NCI-H2227 treated with DMSO at 0.1 percent for 48 hours (cell line): ENCODE measurements at regions not wholly inside any gene's neighbourhood (a gene's known extent, or its start where the extent isn't known, plus 50 kb on each side); places are given as distances from the start of the nearest gene placed in this dataset.
A peak's percentile ranks its signal among the peaks of the same experiment; 100 is the strongest.

Experiments used
- DNase-seq: peaks from one replicate; lab custom pipeline; 2025; lab: John Stamatoyannopoulos, UW

DNA sequence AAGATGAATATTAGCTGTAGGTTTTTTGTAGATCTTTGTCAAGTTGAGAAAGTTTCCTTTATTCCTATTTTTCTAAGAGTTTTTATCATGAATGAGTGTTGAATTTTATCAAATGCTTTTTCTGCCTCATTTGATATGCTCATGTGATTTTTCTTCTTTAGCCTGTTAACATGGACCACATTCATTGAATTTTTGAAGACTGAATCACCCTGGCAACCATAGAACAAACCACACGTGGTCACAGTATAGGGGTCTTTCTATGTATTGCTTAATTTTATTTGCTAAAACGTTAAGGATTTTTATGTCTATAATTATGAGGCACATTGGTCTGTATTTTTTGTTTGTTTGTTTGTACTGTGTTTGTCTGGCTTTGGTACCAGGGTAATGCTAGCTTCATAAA, 201.7 kb upstream of the CWC22 start:
- no peak for DNase-seq

DNA sequence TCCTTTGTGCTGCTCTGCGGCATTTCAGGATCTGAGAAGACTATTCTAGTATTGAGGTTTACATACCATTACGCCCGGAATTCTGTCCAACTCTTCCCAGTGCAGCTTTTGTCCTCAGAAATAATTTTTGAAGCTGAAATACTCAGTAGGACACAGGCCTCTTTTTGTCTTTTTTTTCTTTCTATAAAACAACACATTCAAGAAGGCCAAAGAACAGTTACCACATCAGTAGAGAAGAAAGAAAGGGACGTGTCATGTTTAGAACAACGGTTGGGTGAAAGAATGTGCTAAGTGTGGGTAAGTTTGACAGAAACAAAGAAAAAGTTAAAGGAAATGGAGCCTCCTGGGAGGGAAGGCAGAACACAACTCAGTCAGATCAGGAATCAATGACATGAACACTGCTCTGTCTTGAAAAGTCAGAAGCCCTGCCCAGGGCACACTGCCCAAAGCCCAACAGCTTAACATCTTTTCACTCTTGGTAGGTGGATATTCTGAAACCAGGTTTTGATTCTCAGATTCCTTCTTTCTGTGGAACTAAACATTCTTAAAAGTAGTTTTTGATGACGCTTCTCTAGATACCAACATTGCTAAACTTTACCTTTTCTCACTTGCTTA, 198.6 kb upstream of the CWC22 start:
- DNase-seq, result no peak

DNA sequence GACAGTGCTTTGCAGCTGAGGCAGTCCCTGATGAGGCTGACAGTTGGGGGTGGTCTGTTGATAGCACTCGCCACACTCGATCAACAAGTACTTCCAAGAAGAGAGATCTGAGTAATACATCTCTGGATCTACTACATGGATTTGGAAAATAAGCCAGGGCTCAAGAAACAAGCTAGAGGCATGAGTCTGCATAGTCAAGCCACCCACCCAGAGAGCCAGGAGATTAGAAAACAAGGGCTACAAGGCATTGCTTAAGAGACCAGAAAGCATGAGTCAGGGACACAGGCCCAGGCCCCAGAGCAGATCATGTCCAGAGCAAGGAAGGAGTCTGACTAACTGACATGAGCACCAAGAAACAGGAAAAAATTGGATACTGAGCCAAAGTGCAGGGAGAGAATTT, 196.9 kb upstream of the CWC22 start:
- no peak for DNase-seq

DNA sequence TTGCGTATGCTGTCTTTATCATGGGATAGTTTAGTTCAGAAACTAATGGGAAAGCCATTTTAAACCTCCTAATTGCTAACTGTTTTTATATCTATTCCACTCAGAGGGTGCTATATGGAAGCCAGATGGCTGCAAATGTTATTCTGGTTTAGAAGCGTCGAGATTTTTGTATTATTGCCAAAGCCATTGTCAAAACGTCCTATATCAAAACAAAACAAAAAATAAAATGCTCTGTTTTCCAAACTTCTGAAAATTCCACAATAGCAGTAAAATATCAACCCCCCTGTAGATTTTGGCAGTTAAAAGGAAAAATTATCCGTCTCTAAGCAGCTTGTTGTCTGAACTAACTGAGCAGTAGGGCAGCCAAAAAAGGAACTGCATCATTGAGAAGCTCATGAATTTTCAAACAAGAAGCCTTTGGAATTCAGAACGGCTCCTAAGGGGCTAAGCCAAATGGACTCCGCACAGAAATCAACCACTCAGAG, 195.4 kb upstream of the CWC22 start:
- no peak for DNase-seq

DNA sequence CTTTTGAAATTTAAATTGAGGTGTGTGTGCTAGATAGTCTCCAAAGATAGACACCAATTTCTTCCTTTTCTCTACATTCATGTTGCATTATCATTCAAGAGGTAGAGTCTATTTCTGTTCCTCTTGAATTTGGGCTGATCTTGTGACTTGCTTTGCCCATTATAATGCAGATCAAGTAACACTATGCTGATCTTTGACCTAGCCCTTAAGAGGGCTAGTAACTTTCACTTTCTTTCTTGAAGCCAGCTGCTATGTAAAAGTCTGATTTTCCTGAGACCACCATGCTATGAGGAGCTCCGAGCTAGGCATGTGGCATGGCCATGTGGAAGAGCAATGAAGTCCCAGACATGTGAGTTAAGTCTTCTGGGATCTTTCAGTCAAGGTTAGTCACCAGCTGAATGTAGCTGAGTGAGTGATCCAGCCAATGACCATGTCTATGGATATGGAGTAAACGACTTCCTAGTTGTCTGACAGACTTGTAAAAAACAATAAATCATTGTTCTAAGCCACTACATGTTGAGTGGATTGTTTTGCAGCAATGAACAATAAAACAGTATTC, 189.4 kb upstream of the CWC22 start:
- DNase-seq, result no peak

DNA sequence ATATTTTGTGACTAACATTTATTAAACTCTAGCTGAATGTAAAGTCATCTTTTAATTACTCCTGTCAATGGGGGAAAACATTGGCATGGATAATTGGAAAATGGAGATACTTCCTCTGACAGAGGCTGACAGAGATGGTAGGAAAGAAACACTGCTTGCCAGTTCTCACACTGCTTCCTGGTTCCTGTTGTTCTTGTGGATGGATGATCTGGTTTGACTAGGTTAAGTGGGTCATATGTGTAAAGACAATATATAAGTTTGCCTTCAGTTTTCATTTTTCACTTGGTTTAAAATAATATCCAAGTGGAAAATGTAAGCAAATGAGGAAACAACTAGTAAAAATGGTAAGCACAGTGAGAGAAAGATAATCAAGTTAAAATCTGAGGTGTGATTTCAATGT, 188.8 kb upstream of the CWC22 start:
- DNase-seq, result no peak

DNA sequence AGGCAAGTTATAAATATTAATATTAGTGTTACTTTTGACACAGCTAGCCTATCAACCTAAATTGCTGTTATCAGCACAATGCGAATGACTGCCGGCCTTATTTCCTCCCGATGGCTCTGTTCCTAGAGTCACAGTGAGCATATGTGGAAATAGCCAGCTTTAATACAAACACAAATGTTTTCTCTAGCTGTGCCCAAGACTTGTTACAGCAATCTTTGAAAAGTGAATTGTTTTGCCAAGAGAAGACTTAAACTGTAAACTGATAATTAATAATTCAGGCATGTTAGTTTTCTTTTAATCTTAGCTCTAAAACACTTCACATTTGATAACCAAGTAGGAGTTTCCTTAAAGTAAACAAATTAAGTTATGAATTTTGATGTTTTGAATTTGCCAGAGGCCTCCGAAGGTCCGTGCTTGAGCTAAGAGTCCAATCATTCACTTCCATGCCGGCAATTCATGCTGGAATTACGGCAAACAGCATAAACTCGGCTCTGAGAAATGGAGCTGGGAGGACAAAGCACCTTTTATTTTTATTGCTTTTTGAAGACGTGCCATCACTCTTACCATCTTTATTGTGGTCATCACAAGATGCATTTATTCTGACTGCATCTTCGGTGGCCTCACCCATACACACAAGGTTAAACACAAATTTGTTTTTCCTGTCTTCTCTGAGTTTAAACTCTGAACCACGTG, 184.5 kb upstream of the CWC22 start:
- DNase-seq, result peak; percentile 14

DNA sequence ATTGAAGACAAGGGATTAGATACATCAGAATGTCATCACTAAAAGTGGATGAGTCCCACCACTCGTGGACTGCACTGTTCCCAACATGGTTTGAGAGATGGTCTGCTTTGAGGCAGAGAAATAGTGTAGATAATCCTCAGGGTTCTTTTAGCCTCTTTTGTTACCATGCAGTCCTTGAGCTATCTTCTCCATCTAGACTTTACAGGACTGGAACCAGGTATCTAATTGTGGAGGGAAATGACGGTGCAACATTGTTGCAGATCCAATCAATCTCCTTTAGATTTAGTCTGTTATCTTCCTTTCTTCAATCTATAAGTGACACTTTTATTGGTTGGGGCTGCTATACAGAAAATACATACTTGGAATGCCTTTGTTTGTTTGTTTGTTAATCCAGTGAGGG, 183.8 kb upstream of the CWC22 start:
- DNase-seq, result no peak

DNA sequence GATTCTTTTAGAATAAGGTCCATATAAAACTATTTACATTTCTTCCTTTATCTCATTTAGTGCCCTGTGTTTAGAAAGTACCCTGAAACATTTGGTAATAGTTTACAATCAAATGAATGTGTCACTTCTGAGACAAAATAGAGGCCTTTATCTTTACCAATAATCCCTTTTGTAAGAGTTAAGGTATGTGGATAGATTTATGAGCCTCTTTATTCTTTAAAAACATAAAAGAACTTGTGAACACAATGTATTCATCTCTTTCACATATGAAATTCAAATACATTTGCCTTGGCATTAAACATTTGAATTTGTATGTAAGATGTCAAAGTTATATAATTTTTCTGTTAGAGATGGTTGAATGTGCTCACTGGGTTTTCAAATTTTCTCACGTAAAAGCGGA, 180.5 kb upstream of the CWC22 start:
- no peak for DNase-seq

DNA sequence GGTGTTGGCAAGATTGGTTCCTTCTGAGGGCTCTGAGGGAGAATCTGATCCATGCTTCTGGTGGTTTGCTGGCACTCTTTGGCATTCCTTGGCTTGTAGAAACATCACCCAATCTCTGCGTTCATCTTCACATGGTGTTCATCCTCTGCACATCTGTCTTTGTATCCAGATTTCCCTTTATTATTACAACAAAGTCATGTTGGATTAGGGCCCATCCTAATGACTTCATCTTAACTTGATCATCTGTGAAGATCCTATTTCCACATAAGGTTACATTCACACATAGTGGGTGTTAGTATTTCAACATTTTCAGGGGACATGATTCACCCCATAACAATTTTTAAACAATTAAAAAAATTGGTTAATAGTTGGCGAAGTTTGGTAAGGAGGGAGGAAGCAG, 177.4 kb upstream of the CWC22 start:
- no peak for DNase-seq

DNA sequence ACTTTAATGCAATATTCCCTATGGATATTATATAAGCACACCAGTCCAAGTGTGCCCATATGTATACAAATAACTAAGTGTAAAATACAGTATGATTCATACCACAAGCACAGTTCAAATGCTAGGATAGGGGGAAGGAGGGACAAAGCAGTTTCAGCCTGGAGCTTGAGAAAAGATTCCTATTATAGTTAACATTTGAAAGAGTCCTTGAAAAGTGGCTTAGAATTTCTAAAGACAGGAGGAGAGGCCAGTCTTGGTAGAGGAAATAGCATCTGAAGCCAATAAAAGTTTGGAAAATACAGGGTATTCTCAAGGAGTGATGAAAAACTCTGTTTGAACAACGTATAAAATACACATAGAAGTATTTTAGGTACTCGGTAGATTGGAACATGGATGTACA, 173.4 kb upstream of the CWC22 start:
- DNase-seq, result no peak

DNA sequence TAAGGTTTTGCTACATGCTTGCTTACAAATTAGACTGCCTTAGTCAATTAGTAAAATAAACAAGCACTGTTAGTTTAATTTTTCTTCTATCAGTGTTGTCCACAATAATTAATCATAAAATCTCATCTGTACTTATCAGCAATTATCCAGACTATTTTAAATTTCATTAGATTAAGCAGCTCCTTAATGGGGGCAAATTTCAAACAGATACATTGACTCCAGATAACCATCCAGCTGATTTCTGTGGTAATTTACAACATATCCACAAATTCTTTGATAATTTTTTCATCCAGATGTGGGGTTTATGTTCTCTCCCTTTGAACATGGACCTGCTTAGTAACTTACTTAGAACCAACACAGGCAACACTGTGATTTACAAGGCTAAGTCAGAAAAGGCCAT, 170.4 kb upstream of the CWC22 start:
- no peak for DNase-seq

DNA sequence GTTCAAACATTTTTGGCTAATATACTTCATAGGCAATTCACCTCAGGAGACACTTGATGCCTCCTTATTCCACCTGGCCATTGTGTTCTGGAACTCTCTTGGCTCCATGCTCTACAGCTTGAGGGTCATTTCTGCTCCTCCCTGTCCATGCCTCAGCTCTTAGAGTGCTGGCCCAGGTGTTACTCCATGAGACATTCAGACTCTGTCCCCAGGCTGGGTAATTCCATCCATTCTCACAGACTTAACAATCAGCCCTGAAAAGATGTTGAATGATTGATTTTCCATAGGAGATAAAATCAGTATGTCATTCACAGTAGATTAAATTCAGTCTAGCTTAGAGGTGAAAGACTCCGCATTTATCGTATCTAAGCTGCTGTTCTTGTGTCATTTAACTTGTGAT, 168.6 kb upstream of the CWC22 start:
- no peak for DNase-seq

DNA sequence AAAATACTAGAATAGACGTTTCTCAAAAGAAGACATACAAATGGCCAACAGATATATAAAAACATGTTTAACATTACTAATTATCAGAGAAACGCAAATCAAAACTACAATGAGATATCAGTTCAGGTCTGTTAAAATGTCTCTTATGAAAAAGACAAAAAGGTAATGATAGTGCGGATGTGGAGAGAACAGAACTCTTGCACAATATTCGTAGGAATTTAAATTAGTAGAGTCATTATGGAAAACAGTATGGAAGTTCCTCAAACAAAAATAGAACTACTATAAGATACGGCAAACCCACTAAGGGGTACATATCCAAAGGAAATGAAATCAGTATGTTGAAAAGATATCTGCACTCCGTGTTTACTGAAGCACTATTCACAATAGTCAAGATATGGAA, 167.5 kb upstream of the CWC22 start:
- DNase-seq, result no peak

DNA sequence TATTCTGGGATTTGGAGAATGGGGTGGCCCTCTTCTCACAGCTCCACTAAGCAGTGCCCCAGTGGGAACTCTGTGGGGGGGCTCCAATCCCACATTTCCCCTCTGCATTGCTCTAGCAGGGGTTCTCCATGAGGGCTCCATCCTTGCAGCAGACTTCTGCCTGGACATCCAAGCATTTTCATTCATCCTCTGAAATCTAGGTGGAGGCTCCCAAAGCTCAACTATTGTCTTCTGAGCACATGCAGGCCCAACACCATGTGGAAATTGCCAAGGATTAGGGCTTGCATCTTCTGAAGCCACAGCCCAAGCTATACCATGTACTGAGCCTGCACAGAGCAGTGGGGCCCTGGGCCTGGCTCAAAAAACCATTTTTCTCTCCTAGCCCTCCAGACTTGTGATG, 162.4 kb upstream of the CWC22 start:
- DNase-seq, result no peak

DNA sequence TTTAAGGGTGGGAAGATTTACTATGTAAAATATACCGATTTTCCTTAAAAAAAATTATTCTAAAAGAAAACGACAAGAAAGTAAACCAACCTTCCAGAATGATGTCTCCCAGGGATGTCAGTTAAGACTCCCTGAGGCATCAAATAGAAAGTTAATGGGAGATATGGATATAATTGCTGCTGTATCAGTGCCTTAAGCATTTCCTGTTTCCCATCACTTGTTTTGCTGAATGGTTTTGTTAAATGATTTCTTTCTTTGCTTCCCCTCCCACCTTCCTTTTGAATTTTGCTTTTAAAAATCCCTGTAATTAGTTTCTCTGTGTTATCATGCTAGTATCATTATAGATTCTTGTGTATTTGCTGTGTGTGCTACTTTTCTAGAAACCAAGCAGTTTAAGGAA, 154.3 kb upstream of the CWC22 start:
- DNase-seq, result no peak

DNA sequence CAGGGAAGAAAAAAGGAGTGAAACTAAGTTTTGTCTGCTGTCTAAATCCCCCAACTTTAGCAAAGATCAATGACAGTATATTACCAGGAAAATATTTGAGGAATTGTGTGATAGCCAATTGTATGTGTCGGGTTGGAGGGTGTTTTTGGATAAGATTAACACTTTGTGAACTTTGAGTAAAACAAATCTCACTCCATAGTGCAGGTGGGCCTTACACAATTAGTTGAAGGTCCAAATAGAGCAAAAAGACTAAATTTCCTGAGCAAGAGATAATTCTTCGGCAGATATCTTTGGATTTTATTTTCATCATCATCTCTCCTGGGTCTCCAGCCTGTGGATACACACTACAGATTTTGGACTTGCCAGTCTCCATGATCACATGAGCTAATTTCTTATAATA, 152.8 kb upstream of the CWC22 start:
- no peak for DNase-seq

DNA sequence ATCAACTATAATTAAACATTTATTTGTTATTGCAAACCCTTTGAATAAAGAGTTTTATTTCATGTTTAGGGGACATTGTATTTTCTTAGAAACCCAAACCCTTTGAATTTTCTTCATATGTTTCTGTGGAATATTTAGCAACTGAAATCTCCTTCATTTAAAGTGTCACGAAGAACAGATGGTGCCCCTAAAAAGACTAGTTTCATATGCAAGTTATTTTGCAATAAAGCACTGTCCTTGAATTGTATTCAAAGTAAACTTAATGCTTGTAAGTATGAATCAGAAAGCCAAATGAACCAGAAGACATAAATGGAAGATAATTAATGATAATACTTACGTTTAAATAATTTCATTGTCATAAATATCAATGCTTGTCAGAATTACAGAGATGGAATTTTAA, 151.9 kb upstream of the CWC22 start:
- no peak for DNase-seq

DNA sequence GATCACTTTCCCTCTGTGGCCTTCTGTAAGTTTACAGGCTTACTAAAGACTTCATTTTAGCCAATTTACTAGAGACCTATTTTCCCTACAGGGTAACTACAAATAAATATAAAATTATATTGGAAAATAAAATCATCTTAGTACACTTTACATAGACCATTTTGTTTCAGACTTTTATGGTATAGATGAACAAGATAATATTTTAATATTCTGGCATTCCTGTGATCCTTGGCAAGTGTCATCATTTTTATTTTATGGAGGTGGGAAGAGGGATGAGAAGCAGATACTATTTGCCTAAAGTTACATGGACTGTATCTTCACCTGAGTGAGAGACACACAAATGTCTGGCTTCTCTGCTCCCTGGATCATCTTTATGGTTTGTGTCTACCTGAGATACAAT, 149.6 kb upstream of the CWC22 start:
- no peak for DNase-seq

DNA sequence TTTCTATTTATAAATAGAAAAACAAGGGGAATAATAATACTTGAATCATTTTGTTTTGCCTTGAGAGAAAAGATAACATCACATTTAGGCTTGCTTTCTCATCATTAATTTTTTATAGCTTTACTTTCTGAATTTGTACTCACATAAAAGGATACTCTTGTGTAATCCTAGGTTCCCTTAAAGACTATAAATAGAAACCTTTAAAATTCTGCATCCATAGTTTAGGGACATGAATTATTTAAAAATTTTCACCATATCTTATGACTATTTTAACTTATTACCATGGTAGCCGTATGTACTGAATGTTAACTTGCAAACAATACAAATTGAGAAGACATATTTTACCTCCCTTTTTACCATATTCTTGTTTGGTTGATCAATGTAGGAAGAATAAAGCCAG, 143.5 kb upstream of the CWC22 start:
- no peak for DNase-seq

DNA sequence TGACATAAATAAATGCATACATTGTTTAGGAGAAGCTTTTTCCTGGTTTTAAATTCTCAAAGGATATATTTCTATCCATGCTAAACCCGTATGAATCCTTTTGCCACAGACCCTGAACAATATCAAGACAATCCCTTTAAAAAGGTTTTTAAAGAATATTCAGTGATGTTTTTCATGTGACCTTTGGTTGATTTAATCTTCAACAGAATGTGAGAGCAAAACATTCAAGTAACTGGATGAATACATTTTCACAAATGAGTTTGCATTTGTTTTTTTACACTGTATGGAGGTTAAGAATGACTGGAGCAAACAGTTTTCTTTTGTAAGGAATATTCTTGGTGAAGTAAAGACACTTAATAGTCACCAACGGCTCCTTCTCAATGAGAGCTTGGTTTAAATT, 139.4 kb upstream of the CWC22 start:
- no peak for DNase-seq

DNA sequence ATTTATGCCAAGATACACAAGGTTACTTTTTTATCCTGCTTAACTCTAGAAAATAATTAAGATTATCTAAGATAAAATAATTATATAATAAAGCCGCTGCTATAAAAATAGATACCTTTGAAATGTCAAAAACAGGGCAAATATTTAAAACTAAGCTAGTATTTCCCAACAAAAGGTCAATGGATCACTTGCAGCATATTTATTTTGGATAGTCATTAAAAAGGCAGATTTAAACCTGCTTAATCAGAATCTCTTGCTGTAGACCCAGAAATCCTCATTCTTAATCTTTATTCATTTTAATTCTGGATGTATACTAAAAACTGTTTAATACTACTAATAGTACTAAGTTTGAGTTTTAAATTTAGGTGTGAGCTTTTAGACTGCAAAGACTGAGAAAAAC, 139.0 kb upstream of the CWC22 start:
- DNase-seq, result no peak

DNA sequence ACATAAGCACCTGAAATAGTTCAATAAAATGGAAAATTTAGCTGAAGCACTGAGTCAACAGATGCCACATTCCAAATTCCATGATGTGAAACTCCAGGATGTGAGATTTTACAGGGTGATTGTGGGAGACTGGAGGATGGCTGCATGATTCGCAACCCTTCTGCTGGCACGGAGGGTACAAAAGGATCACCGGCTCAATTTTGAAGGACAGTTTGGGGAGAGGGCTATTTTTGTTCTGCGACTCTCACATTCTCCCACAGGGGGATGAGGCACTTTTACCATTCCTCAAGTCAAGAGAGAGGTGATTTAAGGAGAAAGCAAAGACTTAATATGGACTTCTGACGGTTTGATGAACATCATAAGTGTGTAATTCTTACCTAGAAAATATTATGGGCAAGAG, 138.1 kb upstream of the CWC22 start:
- DNase-seq, result no peak

DNA sequence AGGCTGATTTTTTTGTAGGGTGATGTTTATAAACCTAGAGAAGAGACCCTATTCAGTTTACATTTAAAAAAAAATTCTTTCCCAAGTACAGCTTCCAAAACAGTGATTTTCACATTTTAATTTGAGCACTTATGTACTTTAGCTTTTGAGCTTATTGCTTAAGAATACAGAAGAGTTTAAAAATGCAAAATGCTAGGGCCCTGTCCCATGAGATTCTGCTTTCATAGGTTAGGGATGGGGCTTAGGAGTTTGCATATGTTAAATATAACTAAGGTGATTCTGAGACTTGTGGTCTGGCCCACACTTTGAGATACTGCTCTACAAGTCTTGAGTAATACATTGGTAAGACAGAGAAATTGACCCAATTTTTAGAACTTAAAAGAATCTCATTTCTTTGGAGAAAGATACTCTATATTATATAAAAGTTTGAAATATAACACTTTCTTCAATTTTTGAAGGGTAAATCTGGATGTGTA, 137.3 kb upstream of the CWC22 start:
- DNase-seq, result no peak
